SK-N-SH treated with all-trans-retinoic acid at 6 μM for 48 hours (cell line): ENCODE measurements at regions not wholly inside any gene's neighbourhood (a gene's known extent, or its start where the extent isn't known, plus 50 kb on each side); places are given as distances from the start of the nearest gene placed in this dataset.
"Not testable (repeated sequence)": the region's sequence is repeated elsewhere in the genome, so short reads cannot be mapped to it uniquely, and the experiment has no call there.

Experiments
- ATAC-seq: fragments of 200-7000 bp; cut with Tn5 transposase; 3 replicates; pipeline ENCODE4 v1.9.1; 2020; ENCODE audit warnings: mild to moderate bottlenecking, moderate library complexity
- ARNTL ChIP-seq: fragments of 450-650 bp; formaldehyde crosslinking; IDR thresholded peaks from 2 replicates; pipeline ENCODE4 v1.5.0; 2020; ENCODE audit warnings: low read depth, mild to moderate bottlenecking, moderate library complexity, borderline replicate concordance
- BACH2 ChIP-seq: fragments of 250-450 bp; sonication (Bioruptor Pico); IDR thresholded peaks from 2 replicates; pipeline ENCODE4 v1.9.0; 2021; ENCODE audit warnings: mild to moderate bottlenecking, borderline replicate concordance
- CREB5 ChIP-seq: fragments of 250-450 bp; sonication (Bioruptor Pico); IDR thresholded peaks from 2 replicates; pipeline ENCODE4 v1.5.1; 2020; ENCODE audit warnings: low read depth, mild to moderate bottlenecking, moderate library complexity
- CSDC2 ChIP-seq: fragments of 250-450 bp; sonication (Bioruptor Pico); IDR thresholded peaks from 2 replicates; pipeline ENCODE4 v1.5.0; 2020; ENCODE audit warnings: mild to moderate bottlenecking, moderate library complexity
- ESRRG ChIP-seq: fragments of 250-450 bp; sonication (Bioruptor Pico); IDR thresholded peaks from 2 replicates; pipeline ENCODE4 v1.6.1; 2021; ENCODE audit warnings: mild to moderate bottlenecking
- ISL1 ChIP-seq: fragments of 250-450 bp; sonication (Bioruptor Pico); IDR thresholded peaks from 2 replicates; pipeline ENCODE4 v2.1.2; 2022; ENCODE audit warnings: mild to moderate bottlenecking, moderate library complexity
- OSR1 ChIP-seq: fragments of 250-450 bp; sonication (Bioruptor Pico); IDR thresholded peaks from 2 replicates; pipeline ENCODE4 v1.8.0; 2022; ENCODE audit warnings: moderate library complexity, mild to moderate bottlenecking, inconsistent platforms
- POU6F1 ChIP-seq: fragments of 250-450 bp; sonication (Bioruptor Pico); IDR thresholded peaks from 2 replicates; pipeline ENCODE4 v1.8.0; 2021; ENCODE audit warnings: low read depth, mild to moderate bottlenecking, moderate library complexity, borderline replicate concordance
- PPARA ChIP-seq: fragments of 250-450 bp; sonication (Bioruptor Pico); IDR thresholded peaks from 2 replicates; pipeline ENCODE4 v1.5.0; 2020; ENCODE audit warnings: mild to moderate bottlenecking, borderline replicate concordance
- RARB ChIP-seq: fragments of 250-450 bp; sonication (Bioruptor Pico); IDR thresholded peaks from 2 replicates; pipeline ENCODE4 v1.8.0; 2021; ENCODE audit warnings: mild to moderate bottlenecking, moderate library complexity
- SNAI2 ChIP-seq: fragments of 250-450 bp; sonication (Bioruptor Pico); IDR thresholded peaks from 2 replicates; pipeline ENCODE4 v1.5.0; 2020; ENCODE audit warnings: mild to moderate bottlenecking, moderate library complexity
- TCF4 ChIP-seq: fragments of 250-450 bp; sonication (Bioruptor Pico); IDR thresholded peaks from 2 replicates; pipeline ENCODE4 v1.8.0; 2021; ENCODE audit warnings: mild to moderate bottlenecking, moderate library complexity, borderline replicate concordance
- TOX ChIP-seq: fragments of 250-450 bp; sonication (Bioruptor Pico); IDR thresholded peaks from 2 replicates; pipeline ENCODE4 v1.8.0; 2021; ENCODE audit warnings: mild to moderate bottlenecking, moderate library complexity, borderline replicate concordance
- TSHZ2 ChIP-seq: fragments of 250-450 bp; sonication (Bioruptor Pico); IDR thresholded peaks from 2 replicates; pipeline ENCODE4 v1.5.0; 2020; ENCODE audit warnings: mild to moderate bottlenecking, moderate library complexity
- ZFP3 ChIP-seq: fragments of 250-450 bp; sonication (Bioruptor Pico); IDR thresholded peaks from 2 replicates; pipeline ENCODE4 v1.5.0; 2020; ENCODE audit warnings: mild to moderate bottlenecking, moderate library complexity
- ZFP30 ChIP-seq: fragments of 450-650 bp; formaldehyde crosslinking; IDR thresholded peaks from 2 replicates; pipeline ENCODE4 v1.5.0; 2022; ENCODE audit warnings: mild to moderate bottlenecking, moderate library complexity
- ZNF565 ChIP-seq: fragments of 450-650 bp; formaldehyde crosslinking; conservative IDR thresholded peaks from 2 replicates; pipeline ENCODE4 v1.5.0; 2020; ENCODE audit warnings: low read depth, mild to moderate bottlenecking, moderate library complexity
- ZNF70 ChIP-seq: fragments of 450-650 bp; formaldehyde crosslinking; IDR thresholded peaks from 2 replicates; pipeline ENCODE4 v1.5.0; 2020; ENCODE audit warnings: mild to moderate bottlenecking, moderate library complexity
- ZNF8 ChIP-seq: fragments of 450-650 bp; formaldehyde crosslinking; IDR thresholded peaks from 2 replicates; pipeline ENCODE4 v1.5.0; 2020; ENCODE audit warnings: mild to moderate bottlenecking, moderate library complexity

- TF ChIP-seq BACH2 (CRISPR knock-in tag), result no peak
- no peak for TF ChIP-seq ESRRG
- no peak for TF ChIP-seq PPARA (CRISPR knock-in tag)
- TF ChIP-seq TCF4 (CRISPR knock-in tag), result no peak
- no peak for TF ChIP-seq CREB5 (CRISPR knock-in tag)
- TF ChIP-seq POU6F1 (CRISPR knock-in tag), result no peak
- no peak for TF ChIP-seq ZNF565 (CRISPR knock-in tag)
- no peak for TF ChIP-seq OSR1
- no peak for TF ChIP-seq SNAI2
- TF ChIP-seq TOX, result no peak
- no peak for TF ChIP-seq CSDC2
- no peak for TF ChIP-seq ARNTL (CRISPR knock-in tag)
- TF ChIP-seq ISL1 (CRISPR knock-in tag), result no peak
- TF ChIP-seq TSHZ2 (CRISPR knock-in tag), result no peak
- TF ChIP-seq RARB, result no peak
- no peak for TF ChIP-seq ZNF70 (CRISPR knock-in tag)
- ATAC-seq, result no peak
Observed at GRCh38 chr9:89686621-89687020, 81.8 kb downstream of the GADD45G start.

- no peak for ATAC-seq
- TF ChIP-seq TSHZ2 (CRISPR knock-in tag) (no peak), BACH2 (CRISPR knock-in tag) (no peak), ZFP3 (no peak), SNAI2 (no peak), TCF4 (CRISPR knock-in tag) (no peak)
Observed at GRCh38 chr9:89687188-89687587, 82.4 kb downstream of the GADD45G start.

- no peak for TF ChIP-seq POU6F1 (CRISPR knock-in tag)
- no peak for TF ChIP-seq CSDC2
- TF ChIP-seq PPARA (CRISPR knock-in tag), result no peak
- TF ChIP-seq ESRRG, result no peak
- no peak for TF ChIP-seq ZFP3
- TF ChIP-seq RARB, result no peak
- TF ChIP-seq ARNTL (CRISPR knock-in tag), result no peak
- no peak for TF ChIP-seq TSHZ2 (CRISPR knock-in tag)
- TF ChIP-seq ZFP30, result no peak
- no peak for TF ChIP-seq ZNF8 (CRISPR knock-in tag)
- TF ChIP-seq TCF4 (CRISPR knock-in tag), result no peak
- no peak for TF ChIP-seq ZNF70 (CRISPR knock-in tag)
- ATAC-seq, result no peak
Observed at GRCh38 chr9:89687848-89688247, 83.0 kb downstream of the GADD45G start.

- not testable (repeated sequence) for ATAC-seq
Observed at GRCh38 chr9:89689321-89689720, 84.5 kb downstream of the GADD45G start.
